H1 (cell line): ENCODE measurements at regions not wholly inside any gene's neighbourhood (a gene's known extent, or its start where the extent isn't known, plus 50 kb on each side); places are given as distances from the start of the nearest gene placed in this dataset.

Experiments used
- CTCF ChIA-PET: fragments of 300-600 bp; sonication (Branson Sonifier 250); formaldehyde crosslinking; loops from one replicate; lab custom pipeline; 2021; ENCODE audit not compliant: partially characterized antibody; lab: Charles Lee
- POLR2A ChIA-PET: fragments of 300-600 bp; sonication (Branson Sonifier 250); formaldehyde crosslinking; loops from one replicate; lab custom pipeline; 2021; ENCODE audit warnings: inconsistent platforms; ENCODE audit not compliant: partially characterized antibody; lab: Charles Lee
- DNase-seq, 2 experiments: peaks; one replicate each; pipeline versions ENCODE4 v3.0.0 to v3.0.0-alpha.2; 2010 to 2022; ENCODE audit warnings: low spot score in 2 of 2, low read depth in 1 of 2, mixed read lengths in 1 of 2
- FAIRE-seq: peaks from 2 replicates; lab custom pipeline; 2011; peaks lifted over from hg19 to GRCh38; lab: Jason Lieb, UNC
- H2AFZ ChIP-seq: 2 replicates; pipeline ENCODE4 v1.8.1; 2012; ENCODE audit warnings: low read length, inconsistent platforms
- H2AK5ac ChIP-seq: 2 replicates; pipeline ENCODE4 v1.6.1; 2013; ENCODE audit warnings: low read depth, low read length
- H2BK120ac ChIP-seq: replicated peaks from 2 replicates; pipeline ENCODE3; 2013; ENCODE audit warnings: low read depth, low read length, inconsistent platforms
- H2BK12ac ChIP-seq: 2 replicates; pipeline ENCODE4 v1.6.1; 2013; ENCODE audit warnings: low read depth, low read length
- H2BK15ac ChIP-seq: 2 replicates; pipeline ENCODE4 v1.6.1; 2013; ENCODE audit warnings: low read length
- H2BK20ac ChIP-seq: 2 replicates; pipeline ENCODE4 v1.6.1; 2013; ENCODE audit warnings: low read length
- H2BK5ac ChIP-seq: 2 replicates; pipeline ENCODE4 v1.6.1; 2013; ENCODE audit warnings: low read depth, low read length
- H3K14ac ChIP-seq: 2 replicates; pipeline ENCODE4 v1.6.1; 2013; ENCODE audit warnings: inconsistent platforms; ENCODE audit not compliant: insufficient read length
- H3K18ac ChIP-seq: 2 replicates; pipeline ENCODE4 v1.6.1; 2013; ENCODE audit warnings: low read length; ENCODE audit errors: extremely low read depth
- H3K23ac ChIP-seq: 2 replicates; pipeline ENCODE4 v1.6.1; 2013; ENCODE audit warnings: inconsistent platforms; ENCODE audit not compliant: insufficient read length
- H3K23me2 ChIP-seq: 2 replicates; pipeline ENCODE4 v1.6.1; 2013; ENCODE audit warnings: low read depth, low read length
- H3K27ac ChIP-seq: 2 replicates; pipeline ENCODE4 v1.6.1; 2011; ENCODE audit warnings: low read depth, low read length, inconsistent platforms
- H3K27me3 ChIP-seq, 4 experiments: replicated peaks in 1 of 4; 1 replicate in 1 of 4; 2 replicates in 3 of 4; pipeline versions ENCODE4 v1.6.1 to v1.8.1; 2011 to 2013; ENCODE audit warnings: low read length in 3 of 4, mild to moderate bottlenecking in 3 of 4, inconsistent platforms in 2 of 4, mixed read lengths in 2 of 4, moderate library complexity in 1 of 4; ENCODE audit not compliant: control insufficient read depth in 3 of 4, insufficient read depth in 3 of 4; ENCODE audit errors: extremely low read depth in 1 of 4
- H3K36me3 ChIP-seq, 4 experiments: 2 replicates each; pipeline versions ENCODE4 v1.6.1 to v1.8.1; 2011 to 2013; ENCODE audit warnings: mild to moderate bottlenecking in 4 of 4, low read length in 3 of 4, moderate library complexity in 2 of 4, control low read depth in 1 of 4, inconsistent platforms in 1 of 4; ENCODE audit not compliant: insufficient read depth in 4 of 4, control insufficient read depth in 2 of 4
- H3K4ac ChIP-seq: replicated peaks from 2 replicates; pipeline ENCODE3; 2013; ENCODE audit warnings: low read length, low read depth, mixed read lengths, inconsistent platforms; ENCODE audit not compliant: insufficient read length
- H3K4me1 ChIP-seq, 4 experiments: replicated peaks in 1 of 4; 1 replicate in 1 of 4; 2 replicates in 3 of 4; pipeline versions ENCODE4 v1.6.1 to v1.8.1; 2011 to 2013; ENCODE audit warnings: low read length in 3 of 4, inconsistent platforms in 2 of 4, mixed read lengths in 1 of 4; ENCODE audit not compliant: insufficient read depth in 4 of 4, control insufficient read depth in 3 of 4
- H3K4me2 ChIP-seq, 2 experiments: 2 replicates each; pipeline versions ENCODE4 v1.6.1 to v1.8.1; 2011 to 2013; ENCODE audit warnings: low read depth in 2 of 2, low read length in 2 of 2, control low read depth in 1 of 2, inconsistent platforms in 1 of 2, mild to moderate bottlenecking in 1 of 2; ENCODE audit not compliant: insufficient read depth in 1 of 2
- H3K4me3 ChIP-seq, 4 experiments: fragments of 200-600, 300-600 bp in 1 of 4; sonication (generic), shearing (Covaris generic), sonication (Bioruptor Twin) in 1 of 4; 2 replicates each; pipeline versions ENCODE4 v1.5.1 to v1.8.1; 2011 to 2016; ENCODE audit warnings: low read length in 4 of 4, low read depth in 3 of 4, control low read depth in 2 of 4, inconsistent platforms in 2 of 4, mild to moderate bottlenecking in 2 of 4, mixed read lengths in 1 of 4, moderate library complexity in 1 of 4; ENCODE audit not compliant: insufficient read depth in 2 of 4; ENCODE audit errors: extremely low read depth in 1 of 4
- H3K56ac ChIP-seq: replicated peaks from 2 replicates; pipeline ENCODE3; 2013; ENCODE audit warnings: low read depth, mild to moderate bottlenecking, mixed read lengths, low read length, inconsistent platforms; ENCODE audit not compliant: insufficient read length
- H3K79me1 ChIP-seq: 2 replicates; pipeline ENCODE4 v1.6.1; 2013; ENCODE audit warnings: low read depth, low read length, control low read depth
- H3K79me2 ChIP-seq, 2 experiments: 2 replicates each; pipeline versions ENCODE4 v1.6.1 to v1.8.1; 2012 to 2013; ENCODE audit warnings: low read length in 2 of 2, mild to moderate bottlenecking in 2 of 2, inconsistent platforms in 1 of 2; ENCODE audit not compliant: insufficient read depth in 2 of 2, control insufficient read depth in 1 of 2
- H3K9ac ChIP-seq, 4 experiments: replicated peaks in 1 of 4; 1 replicate in 1 of 4; 2 replicates in 3 of 4; pipeline versions ENCODE4 v1.6.1 to v1.8.1; 2011 to 2013; ENCODE audit warnings: low read depth in 3 of 4, low read length in 3 of 4, control low read depth in 2 of 4, mild to moderate bottlenecking in 2 of 4, moderate library complexity in 2 of 4, inconsistent platforms in 1 of 4; ENCODE audit errors: extremely low read depth in 1 of 4
- H3K9me3 ChIP-seq, 2 experiments: 2 replicates each; pipeline versions ENCODE4 v1.6.1 to v1.8.1; 2012 to 2013; ENCODE audit warnings: mild to moderate bottlenecking in 2 of 2, moderate library complexity in 2 of 2, control low read depth in 1 of 2, inconsistent platforms in 1 of 2, low read depth in 1 of 2, low read length in 1 of 2, mixed read lengths in 1 of 2; ENCODE audit not compliant: insufficient read depth in 2 of 2
- H4K20me1 ChIP-seq, 2 experiments: replicated peaks in 1 of 2; 2 replicates each; pipeline versions ENCODE3 to v1.8.1; 2011 to 2013; ENCODE audit warnings: inconsistent platforms in 2 of 2, low read length in 2 of 2, mild to moderate bottlenecking in 1 of 2; ENCODE audit not compliant: insufficient read depth in 2 of 2, control insufficient read depth in 1 of 2
- H4K5ac ChIP-seq: 2 replicates; pipeline ENCODE4 v1.6.1; 2013; ENCODE audit warnings: low read length, low read depth, mixed read lengths, inconsistent platforms; ENCODE audit not compliant: insufficient read length
- H4K8ac ChIP-seq: 2 replicates; pipeline ENCODE4 v1.8.0; 2013; ENCODE audit warnings: mild to moderate bottlenecking, moderate library complexity, low read length, inconsistent platforms; ENCODE audit not compliant: insufficient read depth; ENCODE audit errors: extremely low read depth
- H4K91ac ChIP-seq: replicated peaks from 2 replicates; pipeline ENCODE3; 2013; ENCODE audit warnings: low read length, mixed read lengths, inconsistent platforms; ENCODE audit not compliant: insufficient read length
- BCL11A ChIP-seq, 2 experiments: IDR thresholded peaks; one replicate each; pipeline ENCODE4 v1.6.1; 2011; ENCODE audit warnings: low read depth in 2 of 2, low read length in 2 of 2, mild to moderate bottlenecking in 2 of 2
- CHD1 ChIP-seq: IDR thresholded peaks from 2 replicates; pipeline ENCODE4 v1.6.1; 2012; ENCODE audit warnings: low read depth, low read length, improper control_type of control experiment
- CHD2 ChIP-seq: IDR thresholded peaks from 2 replicates; pipeline ENCODE4 v1.6.1; 2012; ENCODE audit warnings: low read length, improper control_type of control experiment
- CREB1 ChIP-seq: IDR thresholded peaks from 2 replicates; pipeline ENCODE4 v1.6.1; 2012; ENCODE audit warnings: inconsistent platforms
- CTBP2 ChIP-seq: IDR thresholded peaks from 2 replicates; pipeline ENCODE4 v1.7.0; 2011; ENCODE audit warnings: borderline replicate concordance, mild to moderate bottlenecking, moderate library complexity, mixed read lengths, low read length; ENCODE audit not compliant: insufficient read depth, insufficient read length
- GABPA ChIP-seq: IDR thresholded peaks from 2 replicates; pipeline ENCODE4 v1.6.1; 2011; ENCODE audit warnings: mild to moderate bottlenecking, low read length, moderate library complexity, borderline replicate concordance; ENCODE audit not compliant: insufficient read depth
- HDAC2 ChIP-seq, 2 experiments: fragments of 300-600 bp in 1 of 2; sonication (generic) in 1 of 2; IDR thresholded peaks; 2 replicates each; pipeline ENCODE4 v1.6.1; 2011 to 2012; ENCODE audit warnings: low read depth in 2 of 2, low read length in 2 of 2, mild to moderate bottlenecking in 2 of 2, moderate library complexity in 2 of 2, borderline replicate concordance in 1 of 2, inconsistent platforms in 1 of 2
- KDM1A ChIP-seq: fragments of 200-600, 300-600 bp; sonication (generic); IDR thresholded peaks from 2 replicates; pipeline ENCODE4 v1.7.1; 2016; ENCODE audit warnings: mild to moderate bottlenecking, low read length, borderline replicate concordance
- NRF1 ChIP-seq: IDR thresholded peaks from 2 replicates; pipeline ENCODE4 v1.6.1; 2011; ENCODE audit warnings: mild to moderate bottlenecking, low read depth, low read length, improper control_type of control experiment
- RFX5 ChIP-seq: IDR thresholded peaks from 2 replicates; pipeline ENCODE4 v1.6.1; 2011; ENCODE audit warnings: low read depth, low read length, improper control_type of control experiment, borderline replicate concordance
- SAP30 ChIP-seq: fragments of 300-600 bp; sonication (generic); IDR thresholded peaks from 2 replicates; pipeline ENCODE4 v1.7.1; 2012; ENCODE audit warnings: low read length, moderate library complexity, mild to moderate bottlenecking, inconsistent platforms; ENCODE audit not compliant: insufficient read depth, insufficient replicate concordance
- SIN3A ChIP-seq, 2 experiments: IDR thresholded peaks in 1 of 2; conservative IDR thresholded peaks in 1 of 2; 2 replicates each; pipeline ENCODE4 v1.6.1; 2011 to 2012; ENCODE audit warnings: low read length in 2 of 2, improper control_type of control experiment in 1 of 2, low read depth in 1 of 2, mild to moderate bottlenecking in 1 of 2
- SIRT6 ChIP-seq: IDR thresholded peaks from one replicate; pipeline ENCODE4 v1.7.1; 2012; ENCODE audit warnings: low read length, inconsistent platforms
- ZNF274 ChIP-seq: IDR thresholded peaks from 2 replicates; pipeline ENCODE4 v1.7.0; 2012; ENCODE audit warnings: low read length, borderline replicate concordance; ENCODE audit errors: extremely low read depth
- WGBS, 2 experiments: shearing (Covaris generic) in 1 of 2; methylation state at CpG; one replicate each; pipeline versions ENCODE4 v1.1.6 to v1.1.7; 2013 to 2015; ENCODE audit warnings: low lambda C conversion rate in 2 of 2, mixed read lengths in 2 of 2, inconsistent platforms in 1 of 2, low coverage in 1 of 2, missing lambda C conversion rate in 1 of 2; ENCODE audit not compliant: insufficient replicate concordance in 2 of 2, insufficient coverage in 1 of 2, insufficient read length in 1 of 2; ENCODE audit errors: extremely low coverage in 1 of 2, missing lambda C conversion rate in 1 of 2; 5-methylcytosine and 5-hydroxymethylcytosine counted together

GRCh38 chr13:49844181-49844580 is 51.7 kb upstream of the KPNA3 start:
- Histone ChIP-seq H3K4ac (no peak overlapping the region), H2AK5ac (no peak overlapping the region), H2BK15ac (no peak overlapping the region; the same call in 1 of the 2 replicates), H3K4me1 (peaks cover 0 to 6% (median 0%) of the 10 kb centered on the region in 4 experiments; a peak in 2 of 7 replicates), H2BK120ac (no peak overlapping the region), H4K20me1 (no peaks in the 10 kb centered on the region), H3K9me3 (no peaks in the 10 kb centered on the region), H4K91ac (no peak overlapping the region), H3K4me2 (no peak overlapping the region), H3K9ac (no peak overlapping the region; a peak in 1 of 7 replicates), H3K23ac (no peak overlapping the region), H3K23me2 (no peaks in the 10 kb centered on the region; the same call in 1 of the 2 replicates), H3K79me2 (no peaks in the 10 kb centered on the region), H3K79me1 (no peaks in the 10 kb centered on the region), H2BK5ac (no peak overlapping the region), H3K14ac (no peak overlapping the region), H4K5ac (no peak overlapping the region), H3K18ac (no peak overlapping the region), H4K8ac (no peak overlapping the region; the same call in 1 of the 2 replicates), H3K36me3 (no peaks in the 10 kb centered on the region), H2BK20ac (no peak overlapping the region), H3K27me3 (no peaks in the 10 kb centered on the region), H3K4me3 (no peak overlapping the region), H2BK12ac (0 out of 2 replicates have a peak overlapping the region, but pooled peaks have one; percentile 39), H3K27ac (no peak overlapping the region), H2AFZ (peak overlapping the region; percentile 71), H3K56ac (no peak overlapping the region)
- no peak for DNase-seq
- FAIRE-seq: no peak
- ChIA-PET POLR2A (interaction anchor here (1.5 kb wide), 1 partner anchor 153 kb away, joined by 4 read pairs; the partner anchor contains the start of gene EBPL), CTCF (interaction anchor here (1.2 to 1.5 kb wide), 3 partner anchors 24 to 192 kb away, joined by 3 to 6 read pairs (median 5); no protein-coding TSS in a partner anchor)
- WGBS, 2 experiments: 93% methylated on average over 8 of the region's 8 CpGs; no CpG with 5 or more reads in 1 of the 2 experiments
- no peak for TF ChIP-seq CTBP2
- TF ChIP-seq NRF1: no peak
- TF ChIP-seq CHD1: no peak
- no peak for TF ChIP-seq CHD2
- TF ChIP-seq SAP30: no peak
- no peak for TF ChIP-seq CREB1
- no peak for TF ChIP-seq SIN3A (conservative IDR thresholded peaks at IDR 0.05 in 1 of 2, IDR thresholded peaks at IDR 0.05 in 1 of 2; ENCODE audit: low read depth in 1 of 2, low read length in 2 of 2)
- TF ChIP-seq GABPA: no peak
- TF ChIP-seq ZNF274: no peak
- TF ChIP-seq BCL11A (IDR thresholded peaks at IDR 0.05; ENCODE audit: low read depth in 2 of 2, low read length in 2 of 2): no peak
- no peak for TF ChIP-seq SIRT6
- no peak for TF ChIP-seq KDM1A
- no peak for TF ChIP-seq HDAC2 (IDR thresholded peaks at IDR 0.05; ENCODE audit: borderline replicate concordance in 1 of 2, low read depth in 2 of 2, low read length in 2 of 2)
- no peak for TF ChIP-seq RFX5
